Tibial nerve (tissue), 4 donors: ENCODE measurements at regions not wholly inside any gene's neighbourhood (a gene's known extent, or its start where the extent isn't known, plus 50 kb on each side); places are given as distances from the start of the nearest gene placed in this dataset.

Experiments used
- DNase-seq, 2 donors: peaks; one replicate each; pipeline ENCODE4 v3.0.0-alpha.2; 2019; ENCODE audit warnings: low spot score in 2 of 2
- H3K27ac ChIP-seq, 4 donors: fragments of 200-600 bp; sonication (generic) in 3 of 4; one replicate each; pipeline ENCODE4 v1.5.1; 2017 to 2019; ENCODE audit warnings: mild to moderate bottlenecking in 1 of 4
- H3K27me3 ChIP-seq, 2 donors: fragments of 200-600 bp; sonication (generic) in 1 of 2; one replicate each; pipeline versions ENCODE4 v1.5.1 to v1.6.0; 2017 to 2019
- H3K36me3 ChIP-seq, 3 donors: fragments of 200-600 bp; sonication (generic); one replicate each; pipeline ENCODE4 v1.5.1; 2018 to 2019
- H3K4me1 ChIP-seq, 4 donors: fragments of 200-600 bp; sonication (generic) in 3 of 4; one replicate each; pipeline ENCODE4 v1.5.1; 2017 to 2019
- H3K4me3 ChIP-seq, 4 donors: fragments of 200-600 bp; sonication (generic) in 3 of 4; one replicate each; pipeline ENCODE4 v1.5.1; 2017 to 2019; ENCODE audit warnings: mild to moderate bottlenecking in 1 of 4, moderate library complexity in 1 of 4
- H3K9me3 ChIP-seq, 4 donors: fragments of 200-600 bp; sonication (generic) in 3 of 4; one replicate each; pipeline ENCODE4 v1.5.1; 2017 to 2019
- EP300 ChIP-seq, 2 donors: sonication (generic); formaldehyde crosslinking; IDR thresholded peaks; one replicate each; pipeline ENCODE4 v1.6.1; 2017; ENCODE audit warnings: antibody characterized with exemption in 2 of 2, mild to moderate bottlenecking in 1 of 2
- POLR2A ChIP-seq, 2 donors: fragments of 450-650 bp; IDR thresholded peaks; one replicate each; pipeline ENCODE4 v1.6.1; 2017; ENCODE audit warnings: antibody characterized with exemption in 2 of 2, mild to moderate bottlenecking in 2 of 2, moderate library complexity in 2 of 2
- WGBS, 2 donors: methylation state at CpG; one replicate each; pipeline ENCODE4 v1.1.5; 2018; 5-methylcytosine and 5-hydroxymethylcytosine counted together
- TF ChIP-seq, protein P1 (sequence below), 5 experiments: fragments of 200-600 bp in 3 of 5; fragments of 450-650 bp in 2 of 5; sonication (generic) in 3 of 5; IDR thresholded peaks; one replicate each; pipeline ENCODE4 v1.5.1; 2016 to 2019; ENCODE audit warnings: antibody characterized with exemption in 5 of 5, mild to moderate bottlenecking in 3 of 5, moderate library complexity in 2 of 5

DNA sequence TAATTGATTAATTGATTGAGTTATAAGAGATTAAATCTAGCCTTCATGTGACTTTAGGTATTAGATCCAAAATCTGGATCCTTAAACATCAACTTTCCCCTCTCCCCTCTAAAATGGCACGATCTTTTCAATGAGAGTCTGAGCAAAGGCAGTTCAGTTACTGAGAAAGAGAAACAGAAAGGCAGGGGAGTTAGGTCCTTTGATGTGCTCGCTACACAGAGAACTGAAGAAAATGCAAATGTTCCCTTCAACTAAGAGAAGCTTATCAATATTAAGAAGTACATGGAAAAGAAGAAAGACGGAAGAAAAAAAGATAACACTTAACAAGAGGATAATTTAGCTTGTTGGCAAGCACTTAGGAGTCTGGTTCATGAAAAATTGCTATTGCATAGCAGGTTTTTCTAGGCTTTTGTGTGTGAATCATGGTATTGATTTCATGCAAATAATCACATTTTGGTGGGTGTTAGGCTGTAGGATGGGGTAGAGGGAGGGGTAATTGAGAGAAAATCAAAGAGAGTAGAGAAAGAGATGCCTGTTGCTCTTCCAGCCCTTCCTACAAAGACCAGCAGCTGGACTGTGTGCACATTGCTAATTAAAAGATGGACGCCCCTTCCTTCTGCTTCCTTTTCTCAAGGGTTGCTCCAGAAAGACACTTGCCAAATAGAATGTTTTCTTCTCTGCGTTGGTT, 307.6 kb upstream of the PLXNA2 start:
- TF ChIP-seq, protein P1, sequence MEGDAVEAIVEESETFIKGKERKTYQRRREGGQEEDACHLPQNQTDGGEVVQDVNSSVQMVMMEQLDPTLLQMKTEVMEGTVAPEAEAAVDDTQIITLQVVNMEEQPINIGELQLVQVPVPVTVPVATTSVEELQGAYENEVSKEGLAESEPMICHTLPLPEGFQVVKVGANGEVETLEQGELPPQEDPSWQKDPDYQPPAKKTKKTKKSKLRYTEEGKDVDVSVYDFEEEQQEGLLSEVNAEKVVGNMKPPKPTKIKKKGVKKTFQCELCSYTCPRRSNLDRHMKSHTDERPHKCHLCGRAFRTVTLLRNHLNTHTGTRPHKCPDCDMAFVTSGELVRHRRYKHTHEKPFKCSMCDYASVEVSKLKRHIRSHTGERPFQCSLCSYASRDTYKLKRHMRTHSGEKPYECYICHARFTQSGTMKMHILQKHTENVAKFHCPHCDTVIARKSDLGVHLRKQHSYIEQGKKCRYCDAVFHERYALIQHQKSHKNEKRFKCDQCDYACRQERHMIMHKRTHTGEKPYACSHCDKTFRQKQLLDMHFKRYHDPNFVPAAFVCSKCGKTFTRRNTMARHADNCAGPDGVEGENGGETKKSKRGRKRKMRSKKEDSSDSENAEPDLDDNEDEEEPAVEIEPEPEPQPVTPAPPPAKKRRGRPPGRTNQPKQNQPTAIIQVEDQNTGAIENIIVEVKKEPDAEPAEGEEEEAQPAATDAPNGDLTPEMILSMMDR (IDR thresholded peaks at IDR 0.05): no peak
- no peak for TF ChIP-seq POLR2A (IDR thresholded peaks at IDR 0.05)
- no peak for TF ChIP-seq EP300 (IDR thresholded peaks at IDR 0.05)
- H3K4me1 ChIP-seq: peaks cover 0 to 3% (median 0%) of the 10 kb centered on the region in 4 donors
- H3K4me3 ChIP-seq: no peak overlapping the region
- H3K27me3 ChIP-seq: no peaks in the 10 kb centered on the region
- H3K36me3 ChIP-seq: no peaks in the 10 kb centered on the region
- no peaks in the 10 kb centered on the region for H3K9me3 ChIP-seq
- DNase-seq: no peak
- no peak overlapping the region for H3K27ac ChIP-seq
- 65 to 70% methylated on average over 5 of the region's 5 CpGs for WGBS, 2 donors

DNA sequence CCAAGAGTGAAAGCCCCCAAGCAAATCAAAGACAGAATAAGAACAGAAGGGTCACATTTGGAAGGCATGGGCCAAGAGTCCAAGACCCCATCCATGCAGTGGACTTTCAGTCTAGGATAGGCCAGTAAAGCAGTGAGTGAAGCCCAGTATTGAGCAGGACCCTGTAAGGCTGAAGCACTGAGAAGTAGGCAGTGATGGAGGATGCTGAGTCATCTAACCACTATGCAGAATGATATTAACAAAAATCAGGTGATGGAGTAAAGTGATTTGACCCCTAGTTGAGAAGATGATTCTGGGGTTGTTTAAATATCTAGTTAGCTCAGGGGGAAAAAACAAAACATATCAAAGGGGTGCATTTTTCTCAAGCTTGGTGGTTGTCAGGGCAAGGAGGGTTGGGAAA, 308.7 kb upstream of the PLXNA2 start:
- peaks cover 0 to 3% (median 0%) of the 10 kb centered on the region in 4 donors for H3K4me1 ChIP-seq
- no peak overlapping the region for H3K27ac ChIP-seq
- H3K36me3 ChIP-seq: no peaks in the 10 kb centered on the region
- no peaks in the 10 kb centered on the region for H3K9me3 ChIP-seq
- DNase-seq: no peak
- no peak overlapping the region for H3K4me3 ChIP-seq
- H3K27me3 ChIP-seq: no peaks in the 10 kb centered on the region
- TF ChIP-seq POLR2A (IDR thresholded peaks at IDR 0.05) (no peak), EP300 (IDR thresholded peaks at IDR 0.05) (no peak)
- TF ChIP-seq, protein P1 (IDR thresholded peaks at IDR 0.05): no peak

DNA sequence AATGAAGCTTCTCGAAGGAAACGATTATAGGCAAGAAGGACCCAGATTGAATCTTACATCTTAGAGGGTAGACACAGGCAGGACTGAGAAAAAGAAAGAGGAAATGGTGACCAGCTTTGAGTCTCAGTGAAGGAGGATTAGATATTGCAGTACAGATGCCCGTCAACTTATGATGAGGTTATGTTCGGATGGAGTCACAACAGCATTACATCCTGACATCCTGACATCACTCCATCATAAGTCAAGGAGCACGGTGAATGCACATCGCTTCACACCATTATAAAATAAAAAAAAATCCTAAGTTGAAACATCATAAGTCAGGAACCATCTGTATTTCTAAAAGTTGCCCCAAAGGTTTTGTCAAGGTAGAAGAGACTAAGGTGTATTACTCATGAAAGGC, 312.3 kb upstream of the PLXNA2 start:
- no peaks in the 10 kb centered on the region for H3K9me3 ChIP-seq
- no peaks in the 10 kb centered on the region for H3K36me3 ChIP-seq
- DNase-seq: no peak
- no peaks in the 10 kb centered on the region for H3K4me1 ChIP-seq
- H3K27ac ChIP-seq: no peak overlapping the region
- H3K27me3 ChIP-seq: no peaks in the 10 kb centered on the region
- H3K4me3 ChIP-seq: no peak overlapping the region
- 92 to 94% methylated on average over 6 of the region's 6 CpGs for WGBS, 2 donors
- TF ChIP-seq EP300 (IDR thresholded peaks at IDR 0.05): no peak
- no peak for TF ChIP-seq POLR2A (IDR thresholded peaks at IDR 0.05)
- TF ChIP-seq, protein P1 (IDR thresholded peaks at IDR 0.05): no peak

DNA sequence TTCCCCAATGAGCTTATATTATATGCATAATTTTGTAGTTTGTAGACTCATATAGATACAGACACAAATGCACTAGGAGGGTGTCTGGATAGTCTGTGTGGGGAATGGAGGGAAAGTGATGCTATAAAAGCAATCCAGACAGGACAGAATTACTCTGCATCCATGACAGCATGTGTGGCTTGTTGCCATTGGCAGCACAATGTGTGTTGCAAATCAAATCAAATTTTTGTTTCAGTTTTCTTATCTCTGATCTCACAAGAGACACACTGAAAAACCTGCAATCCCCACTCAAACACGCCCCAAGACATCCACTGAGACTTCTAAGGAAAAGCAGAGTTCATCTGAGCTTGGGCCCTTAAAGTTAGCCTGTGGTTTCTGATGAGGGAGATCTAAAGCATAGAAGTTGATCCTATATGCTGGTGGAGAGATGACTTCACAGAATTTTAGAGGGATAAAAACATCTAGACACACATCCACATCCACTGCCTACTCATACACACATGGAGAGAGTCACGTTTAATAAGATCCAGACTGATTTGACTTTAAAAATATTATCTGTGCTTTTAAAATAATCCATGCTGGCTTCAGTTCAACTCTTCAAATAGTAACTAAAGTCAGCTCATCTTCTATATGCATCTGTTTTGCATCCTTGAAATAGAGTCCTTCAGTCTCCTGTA, 313.0 kb upstream of the PLXNA2 start:
- DNase-seq: no peak
- H3K9me3 ChIP-seq: no peaks in the 10 kb centered on the region
- WGBS, 2 donors: 52 to 69% methylated on average over 2 of the region's 2 CpGs

DNA sequence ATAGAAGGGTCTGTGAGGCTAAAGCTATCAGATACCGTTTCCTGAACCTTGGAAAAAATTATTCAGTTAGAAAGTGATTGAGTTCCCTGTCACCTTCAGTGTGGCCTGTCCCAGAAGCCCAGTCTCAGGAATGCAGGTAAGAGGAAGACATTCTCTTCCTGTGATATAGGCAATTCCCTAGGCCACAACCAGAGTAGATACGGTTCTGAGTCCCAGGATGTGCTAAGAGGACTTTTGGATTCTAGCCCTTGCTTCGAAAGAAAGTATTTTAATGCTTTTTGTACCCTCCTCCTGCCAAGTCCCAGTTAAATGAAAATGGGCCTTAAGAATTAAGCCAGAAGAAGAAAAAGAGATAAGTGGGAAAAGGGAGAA, 313.5 kb upstream of the PLXNA2 start:
- DNase-seq: no peak
- 62 to 70% methylated on average over 3 of the region's 3 CpGs for WGBS, 2 donors
- TF ChIP-seq, protein P1 (IDR thresholded peaks at IDR 0.05): no peak
- TF ChIP-seq EP300 (IDR thresholded peaks at IDR 0.05): no peak
- TF ChIP-seq POLR2A (IDR thresholded peaks at IDR 0.05): no peak
- no peaks in the 10 kb centered on the region for H3K9me3 ChIP-seq
- no peak overlapping the region for H3K27ac ChIP-seq
- no peaks in the 10 kb centered on the region for H3K36me3 ChIP-seq
- no peaks in the 10 kb centered on the region for H3K4me1 ChIP-seq
- H3K4me3 ChIP-seq: no peak overlapping the region
- no peaks in the 10 kb centered on the region for H3K27me3 ChIP-seq

More for the DNA sequence above, 313.0 kb upstream of the PLXNA2 start:
- Histone ChIP-seq H3K4me1 (no peaks in the 10 kb centered on the region), H3K27me3 (no peaks in the 10 kb centered on the region), H3K36me3 (no peaks in the 10 kb centered on the region), H3K27ac (no peak overlapping the region), H3K4me3 (no peak overlapping the region)
- TF ChIP-seq, protein P1 (IDR thresholded peaks at IDR 0.05): no peak
- TF ChIP-seq EP300 (IDR thresholded peaks at IDR 0.05) (no peak), POLR2A (IDR thresholded peaks at IDR 0.05) (no peak)
